ENCODE measurements at regions not wholly inside any gene's neighbourhood (a gene's known extent, or its start where the extent isn't known, plus 50 kb on each side); places are given as distances from the start of the nearest gene placed in this dataset.
"Not testable (repeated sequence)": the region's sequence is repeated elsewhere in the genome, so short reads cannot be mapped to it uniquely, and the experiment has no call there.

DNA sequence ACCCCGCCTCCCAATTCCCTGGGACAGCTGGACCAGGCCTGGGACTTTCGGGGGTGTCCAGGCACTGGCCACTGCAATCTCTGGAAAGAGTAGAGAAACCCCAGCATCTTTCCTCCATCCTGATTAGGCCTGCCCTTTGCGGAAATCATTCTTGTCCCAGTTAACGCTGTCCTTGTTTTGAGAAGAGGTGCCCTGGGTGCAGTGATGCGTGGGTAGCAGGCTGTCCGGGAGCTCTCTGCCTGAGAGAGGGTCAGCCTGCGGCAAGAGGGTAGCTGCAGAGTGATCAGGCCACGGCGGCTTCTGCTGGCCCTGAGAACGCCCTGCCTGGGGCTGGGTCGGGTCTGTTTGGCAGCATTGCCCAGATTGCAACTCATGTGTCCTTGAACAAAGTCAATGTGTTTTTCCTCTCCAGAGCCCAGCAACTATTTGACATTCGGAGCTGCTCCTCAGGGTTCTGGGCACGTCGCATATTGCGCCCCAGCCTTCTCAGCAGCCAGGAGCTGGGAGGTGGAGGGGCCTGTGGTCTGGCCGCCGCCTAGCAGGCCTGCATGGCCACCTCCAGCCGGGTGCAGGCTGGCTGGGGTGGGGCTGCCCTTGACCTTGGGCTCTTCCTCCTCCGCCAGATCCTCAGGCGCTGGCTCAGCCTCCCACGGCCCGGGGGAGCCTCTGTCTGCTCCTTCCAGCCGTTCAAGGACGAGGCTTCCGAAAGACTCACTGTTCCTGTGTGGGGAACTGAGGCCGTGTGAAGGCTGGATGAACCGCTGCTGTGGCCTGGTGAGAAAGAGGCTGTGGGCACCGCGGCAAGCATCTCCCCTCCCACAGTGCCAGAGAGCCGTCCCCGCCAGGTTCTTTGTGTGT is 150.1 kb upstream of the ZNF469 start:
- not testable (repeated sequence) for DNase-seq

DNA sequence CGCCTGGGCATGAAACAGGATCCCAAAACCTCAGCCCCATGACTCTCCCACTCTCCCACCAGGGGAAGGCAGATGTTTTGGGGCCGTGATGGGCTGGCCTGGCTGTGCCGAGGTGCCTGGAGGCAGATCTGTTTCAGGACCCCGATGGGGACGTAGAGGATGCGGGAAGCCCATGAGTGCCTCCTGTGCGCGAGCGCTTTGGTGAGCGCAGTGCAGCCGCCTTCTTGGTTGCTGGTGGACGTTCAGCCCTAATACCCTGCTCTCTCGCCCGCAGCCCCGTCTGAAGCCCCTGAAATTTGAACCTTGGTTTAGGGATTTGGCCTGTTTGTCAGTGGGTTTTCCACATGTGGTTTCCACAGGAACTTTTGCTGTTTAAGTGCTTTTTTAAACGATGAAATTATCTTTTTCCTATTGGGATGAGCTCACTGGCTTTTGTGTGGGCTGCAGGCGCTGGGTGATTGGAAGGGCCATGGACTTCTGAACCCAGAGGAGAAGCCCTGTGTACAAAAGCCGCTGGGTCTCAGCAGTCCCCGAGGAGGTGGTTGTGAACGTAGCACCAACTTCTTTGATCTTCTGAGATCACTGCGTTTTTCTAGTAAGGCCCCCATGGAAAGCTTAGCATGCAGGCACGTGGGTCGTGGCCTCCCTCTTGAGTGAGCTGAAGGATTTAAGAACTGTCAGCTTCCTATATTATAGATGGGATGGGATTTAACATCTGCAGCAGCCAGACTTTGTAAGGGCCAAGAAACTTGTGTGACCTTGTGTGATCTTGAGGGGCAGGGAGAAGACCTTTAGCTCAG is 148.9 kb upstream of the ZNF469 start:
- DNase-seq, result not testable (repeated sequence)

DNA sequence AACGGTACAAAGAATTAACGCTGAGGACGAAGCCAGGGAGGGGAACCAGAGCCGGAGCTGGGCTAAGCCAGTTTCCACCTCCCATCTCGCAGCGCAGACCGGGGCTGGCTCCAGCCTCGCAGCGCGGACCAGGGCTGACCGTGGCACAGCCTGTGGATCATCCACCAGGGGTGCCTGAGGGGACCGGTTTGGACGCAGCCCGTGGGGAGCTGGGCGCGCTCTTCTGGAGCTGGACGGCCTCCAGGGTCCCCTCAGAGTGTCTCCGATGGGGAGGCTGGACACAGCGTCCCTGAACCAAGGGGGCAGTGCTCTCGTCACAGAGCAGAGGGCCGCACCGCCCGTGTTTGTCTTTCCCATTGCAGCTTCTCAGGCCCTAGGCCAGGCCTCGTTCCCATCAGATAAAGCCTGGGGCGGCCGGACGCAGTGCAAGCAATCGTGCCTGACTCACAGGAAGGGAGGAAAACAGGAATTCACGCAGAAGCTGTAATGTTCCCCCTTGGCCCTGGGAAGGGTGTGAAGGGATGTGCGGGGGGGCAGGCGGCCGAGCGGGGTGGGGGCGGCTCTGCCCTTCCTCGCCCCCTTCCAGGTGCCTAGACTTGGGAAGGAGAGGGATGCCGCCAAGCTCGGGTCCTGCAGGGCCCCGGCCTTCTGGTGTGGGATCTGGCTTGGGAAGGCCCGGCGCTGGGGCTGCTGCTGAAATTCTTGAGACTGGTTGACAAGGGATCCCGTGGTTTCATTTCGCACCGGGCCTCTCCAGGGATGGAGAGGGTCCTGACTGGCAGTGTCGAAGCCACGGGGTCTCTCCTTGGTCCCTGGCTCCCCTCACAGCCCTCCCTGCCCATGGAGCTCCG is 148.1 kb upstream of the ZNF469 start:
- DNase-seq, result not testable (repeated sequence)

DNA sequence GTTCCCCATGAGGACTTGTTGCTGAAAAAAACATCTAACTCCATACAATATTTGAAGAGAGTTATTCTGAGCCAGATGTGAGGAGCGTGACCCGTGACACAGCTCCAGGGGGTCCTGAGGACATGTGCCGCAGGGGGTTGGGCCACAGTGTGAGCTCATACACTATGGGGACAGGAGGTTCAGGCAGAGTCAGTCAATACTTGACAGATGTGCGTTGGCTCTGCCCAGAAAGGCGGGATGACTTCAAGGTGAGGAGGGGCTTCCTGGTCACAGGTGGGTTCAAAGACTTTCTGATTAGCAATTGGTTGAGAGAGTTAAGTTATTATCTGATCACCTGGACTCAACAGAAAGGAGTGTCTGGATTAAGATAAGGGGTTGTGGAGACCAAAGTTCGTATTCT is 147.1 kb upstream of the ZNF469 start:
- DNase-seq, result not testable (repeated sequence)

DNA sequence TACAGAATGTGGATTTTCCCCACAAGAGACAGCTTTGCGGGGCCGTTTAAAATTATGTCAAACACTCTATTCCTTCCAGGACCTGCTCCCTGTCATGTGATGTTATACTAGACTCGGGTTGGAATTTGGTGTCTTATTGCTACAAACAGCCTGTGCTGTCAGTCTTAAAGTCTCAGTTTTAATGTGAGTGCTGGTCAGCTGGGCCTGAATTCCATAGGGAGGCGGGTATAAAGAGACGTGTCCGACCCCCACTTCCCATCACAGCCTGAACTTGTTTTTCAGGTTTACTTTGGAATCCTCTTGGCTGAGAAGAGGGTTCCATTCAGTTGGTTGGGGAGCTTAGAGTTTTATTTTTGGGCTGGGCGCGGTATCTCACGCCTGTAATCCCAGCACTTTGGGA is 146.5 kb upstream of the ZNF469 start:
- DNase-seq, result not testable (repeated sequence)

DNA sequence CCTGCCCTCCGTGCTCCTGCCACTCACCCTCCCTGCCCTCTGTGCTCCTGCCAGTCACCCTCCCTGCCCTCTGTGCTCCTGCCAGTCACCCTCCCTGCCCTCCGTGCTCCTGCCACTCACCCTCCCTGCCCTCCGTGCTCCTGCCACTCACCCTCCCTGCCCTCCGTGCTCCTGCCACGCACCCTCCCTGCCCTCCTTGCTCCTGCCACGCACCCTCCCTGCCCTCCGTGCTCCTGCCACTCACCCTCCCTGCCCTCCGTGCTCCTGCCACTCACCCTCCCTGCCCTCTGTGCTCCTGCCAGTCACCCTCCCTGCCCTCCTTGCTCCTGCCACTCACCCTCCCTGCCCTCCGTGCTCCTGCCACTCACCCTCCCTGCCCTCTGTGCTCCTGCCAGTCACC is 145.4 kb upstream of the ZNF469 start:
- not testable (repeated sequence) for DNase-seq

DNA sequence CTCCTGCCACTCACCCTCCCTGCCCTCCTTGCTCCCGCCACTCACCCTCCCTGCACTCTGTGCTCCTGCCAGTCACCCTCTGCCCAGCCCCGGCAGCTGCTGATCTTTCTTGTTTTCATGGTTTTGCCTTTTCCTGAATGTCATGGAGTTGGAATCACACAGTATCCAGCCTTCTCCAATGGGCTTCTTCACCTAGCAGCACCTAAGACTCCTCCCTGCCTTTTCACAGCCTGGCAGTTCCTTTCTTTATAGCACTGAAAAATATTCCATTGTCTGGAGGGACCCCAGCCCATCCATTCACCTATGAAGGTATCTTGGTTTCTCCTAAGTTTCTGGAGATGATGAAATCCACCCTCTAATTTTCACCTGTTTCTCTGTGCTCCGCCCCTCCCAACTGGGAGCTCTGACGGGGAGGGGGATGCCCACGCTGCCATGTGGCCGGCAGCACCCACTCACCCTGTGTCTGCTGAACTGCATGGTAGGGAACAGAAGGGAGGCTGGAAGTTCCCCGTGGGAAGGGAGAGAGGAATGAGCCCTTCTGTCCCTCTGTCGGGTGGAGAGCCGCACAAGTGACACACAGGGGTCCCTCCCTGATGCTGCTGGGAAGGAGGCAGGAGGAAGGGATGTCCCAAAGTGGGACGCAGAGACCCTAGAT is 144.9 kb upstream of the ZNF469 start:
- DNase-seq, result not testable (repeated sequence)

DNA sequence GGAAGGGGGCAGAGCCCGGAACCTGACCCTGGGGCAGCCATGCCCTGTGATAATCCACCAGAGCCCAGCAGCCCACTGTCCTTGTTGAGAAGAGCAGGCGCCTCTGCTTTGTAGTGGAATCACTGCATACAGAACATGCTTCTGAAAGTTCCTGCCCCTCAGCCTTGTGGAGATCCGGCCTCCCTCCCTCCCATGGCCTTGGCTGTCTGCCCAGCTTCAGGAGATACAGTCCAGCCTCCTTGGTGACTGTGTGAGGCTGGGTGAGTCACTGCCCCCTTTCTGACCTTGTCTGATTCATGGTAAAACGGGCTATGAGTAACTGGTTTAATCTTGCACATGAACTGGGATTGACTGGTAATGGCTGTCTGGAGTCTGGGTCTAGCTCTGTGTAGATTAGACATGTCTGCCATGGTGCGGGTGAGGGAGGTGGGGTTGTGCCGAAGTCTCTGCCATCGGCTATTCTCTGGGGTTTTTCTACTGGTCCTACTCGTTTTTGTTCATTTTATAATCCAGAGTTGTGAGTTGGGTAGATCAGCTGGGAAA is 144.0 kb upstream of the ZNF469 start:
- DNase-seq, result not testable (repeated sequence)

DNA sequence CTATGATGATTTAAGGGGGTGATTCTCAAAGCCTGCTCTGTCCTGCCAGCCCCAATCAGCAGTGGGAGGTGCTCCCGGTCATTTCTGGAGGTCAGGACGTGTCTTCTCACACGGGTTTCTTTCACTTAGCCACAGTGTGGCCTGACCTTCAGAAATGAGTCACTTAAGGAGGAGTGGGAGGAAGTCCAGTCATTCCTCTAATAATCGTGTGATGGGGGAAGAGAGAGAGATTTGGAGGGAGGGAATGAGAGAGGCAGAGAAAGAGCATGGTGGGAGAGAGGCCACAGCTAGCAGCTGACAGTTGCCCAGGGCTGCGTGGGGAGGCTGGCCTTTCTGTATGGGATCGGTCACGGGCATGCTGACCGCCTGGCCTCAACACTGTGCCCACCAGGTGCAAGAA is 142.6 kb upstream of the ZNF469 start:
- DNase-seq, result not testable (repeated sequence)

DNA sequence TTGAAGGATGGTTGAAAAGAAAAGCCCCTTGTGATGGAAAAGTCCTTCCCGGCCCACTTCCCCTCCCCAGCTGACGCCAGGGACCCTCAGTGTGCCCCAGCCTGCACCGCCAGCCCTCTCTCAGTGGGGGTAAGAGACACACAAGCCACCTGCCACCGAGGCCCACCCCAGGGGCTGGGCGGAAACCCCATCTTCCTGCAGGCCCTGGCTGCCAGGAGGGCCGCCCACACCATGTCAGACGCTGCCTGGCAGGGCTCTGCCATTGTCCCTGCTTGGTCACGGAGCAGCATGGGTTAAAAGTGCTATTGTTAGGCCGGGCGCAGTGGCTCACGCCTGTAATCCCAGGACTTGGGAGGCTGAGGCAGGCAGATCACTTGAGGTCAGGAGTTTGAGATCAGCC is 142.0 kb upstream of the ZNF469 start:
- DNase-seq, result not testable (repeated sequence)

DNA sequence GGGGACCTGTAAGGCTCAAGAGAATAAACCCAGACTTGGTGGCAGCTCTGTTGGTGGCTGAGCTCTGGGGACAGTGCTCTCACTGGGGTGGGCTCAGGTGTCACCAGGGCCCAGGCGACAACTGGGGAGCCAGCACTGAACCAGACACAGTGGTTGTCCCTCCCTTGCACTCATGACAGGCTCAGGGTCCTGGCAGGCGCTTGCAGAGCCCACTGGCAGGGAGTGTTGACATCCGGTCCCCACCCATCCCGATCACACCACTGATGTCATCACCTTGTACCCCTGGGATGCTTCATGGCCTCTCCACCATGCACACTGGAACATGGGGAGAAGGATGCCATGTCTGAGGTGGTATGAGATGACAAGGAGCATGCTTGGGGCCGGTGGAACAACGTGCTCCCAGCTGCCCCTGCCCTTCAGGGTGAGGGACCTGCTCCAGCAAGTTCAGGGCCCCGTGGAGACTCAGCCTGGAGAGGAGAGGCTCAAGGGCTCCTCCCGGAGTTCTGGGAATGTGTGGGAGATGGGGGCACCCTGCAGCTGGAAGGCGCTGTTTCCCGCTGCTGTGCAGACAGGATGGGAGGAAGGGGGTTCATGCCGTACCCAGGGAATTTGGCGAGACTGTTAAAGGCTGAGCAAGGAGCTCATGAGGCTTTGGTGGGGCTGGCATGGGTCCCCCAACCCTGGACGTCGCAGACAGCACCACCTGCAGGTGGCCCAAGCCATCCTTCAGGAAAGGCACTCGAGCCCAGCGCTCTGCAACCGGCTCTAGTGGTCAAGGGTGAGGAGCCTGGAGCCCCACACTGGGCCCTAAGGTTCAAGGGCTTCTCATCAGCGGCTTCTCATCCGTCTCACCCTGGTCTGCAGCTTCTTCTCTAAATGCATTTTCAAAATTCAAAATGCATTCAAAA is 141.1 kb upstream of the ZNF469 start:
- not testable (repeated sequence) for DNase-seq

DNA sequence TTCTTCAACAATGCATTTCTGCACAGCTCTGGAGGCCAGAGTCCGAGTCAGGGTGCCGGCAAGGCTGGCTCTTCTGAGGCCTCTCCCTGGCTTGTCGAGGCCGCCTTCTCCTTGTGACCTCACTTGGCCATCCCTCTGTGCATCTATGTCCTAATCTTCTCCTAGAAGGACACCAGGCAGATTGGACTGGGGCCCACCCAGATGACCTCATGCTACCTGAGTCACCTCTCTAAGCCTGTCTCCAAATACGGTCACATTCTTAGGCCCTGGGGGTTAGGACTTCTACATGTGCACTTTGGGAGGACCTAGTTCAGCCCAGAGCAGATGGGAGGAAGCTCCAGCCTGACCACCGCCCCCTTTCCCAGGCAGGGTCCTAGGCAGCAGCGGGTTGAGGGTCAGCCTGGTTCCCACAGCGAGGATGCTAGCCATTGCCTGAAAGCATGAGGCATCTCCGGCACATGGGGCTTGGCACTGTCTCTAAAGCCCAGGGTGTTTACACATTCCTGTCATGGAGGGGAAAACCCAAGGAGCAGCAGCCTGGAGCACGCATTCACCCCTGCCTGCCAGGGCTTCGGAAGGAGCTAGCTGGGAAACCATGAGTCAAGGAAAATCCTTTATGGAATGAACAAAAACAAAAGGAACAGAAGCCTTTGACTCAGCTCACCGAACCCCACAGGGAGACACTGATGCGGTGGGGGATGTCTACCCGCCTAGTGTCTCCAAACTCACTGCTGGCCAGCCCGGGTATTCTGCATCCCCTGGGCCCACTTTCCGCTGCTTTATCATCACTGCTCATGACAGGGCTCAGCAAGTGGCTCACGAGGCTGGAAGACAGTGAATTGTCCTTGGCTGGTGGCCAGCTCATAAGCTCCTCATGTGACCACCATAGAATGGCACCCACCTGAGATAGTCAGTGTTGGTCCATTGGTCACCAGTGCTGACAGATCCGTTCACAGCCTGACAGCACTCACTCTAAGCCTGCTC is 140.2 kb upstream of the ZNF469 start:
- DNase-seq, result not testable (repeated sequence)

DNA sequence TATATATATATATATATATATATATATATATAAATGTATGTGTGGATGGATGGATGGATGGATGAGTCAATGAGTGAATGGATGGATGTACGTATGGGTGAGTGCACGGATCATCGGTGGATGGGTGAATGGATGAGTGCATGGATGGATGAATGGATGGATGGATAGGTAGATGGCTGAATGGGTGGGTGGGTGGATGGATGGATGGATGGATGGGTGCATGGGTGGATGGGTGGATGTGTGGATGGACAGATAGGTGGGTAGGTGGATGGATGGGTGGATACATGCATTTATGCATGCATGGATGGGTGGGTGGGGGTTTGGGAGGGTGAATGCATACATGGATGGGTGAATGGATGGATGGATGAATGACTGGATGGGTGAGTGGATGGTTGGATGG is 138.8 kb upstream of the ZNF469 start:
- DNase-seq, result not testable (repeated sequence)

DNA sequence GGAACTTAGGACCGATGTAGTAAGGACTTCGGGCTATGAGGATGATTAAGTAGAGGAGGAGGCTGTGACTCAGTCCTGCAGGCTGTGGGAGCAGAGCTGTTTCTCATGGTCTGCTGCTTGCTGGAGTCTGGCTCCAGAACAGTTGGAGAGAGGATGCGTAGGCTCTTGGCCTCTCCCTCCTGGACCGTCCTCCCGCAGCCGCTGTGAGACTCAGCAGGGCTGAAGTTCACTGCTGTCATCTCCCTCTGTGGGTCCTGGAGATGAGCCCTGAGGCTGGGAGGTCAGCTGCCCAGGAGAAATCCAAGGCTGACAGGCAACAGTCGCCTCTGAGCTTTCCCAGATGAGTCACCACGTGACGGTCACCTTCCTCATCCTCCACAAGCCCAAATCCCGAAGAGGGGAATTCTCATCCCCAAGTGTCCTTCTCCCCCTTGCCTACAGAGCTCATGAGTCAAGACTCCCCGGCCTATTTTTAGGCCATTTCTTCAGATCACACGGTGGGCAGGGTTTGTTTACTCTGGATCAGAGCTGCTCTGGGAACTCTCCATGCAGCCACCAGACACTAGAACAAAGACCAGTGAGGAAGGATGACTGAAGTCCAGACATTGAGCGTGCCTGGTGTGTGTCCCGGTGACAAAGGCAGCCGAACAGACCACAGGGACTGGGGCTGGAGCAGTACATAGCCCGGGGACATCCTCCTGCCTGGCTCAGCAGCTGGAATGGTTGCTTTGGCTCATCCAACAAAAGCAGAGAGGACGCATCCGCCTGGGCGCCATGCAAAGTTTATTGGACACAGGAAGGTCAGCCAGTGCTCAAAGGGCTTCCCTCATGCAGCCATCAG is 137.3 kb upstream of the ZNF469 start:
- not testable (repeated sequence) for DNase-seq

DNA sequence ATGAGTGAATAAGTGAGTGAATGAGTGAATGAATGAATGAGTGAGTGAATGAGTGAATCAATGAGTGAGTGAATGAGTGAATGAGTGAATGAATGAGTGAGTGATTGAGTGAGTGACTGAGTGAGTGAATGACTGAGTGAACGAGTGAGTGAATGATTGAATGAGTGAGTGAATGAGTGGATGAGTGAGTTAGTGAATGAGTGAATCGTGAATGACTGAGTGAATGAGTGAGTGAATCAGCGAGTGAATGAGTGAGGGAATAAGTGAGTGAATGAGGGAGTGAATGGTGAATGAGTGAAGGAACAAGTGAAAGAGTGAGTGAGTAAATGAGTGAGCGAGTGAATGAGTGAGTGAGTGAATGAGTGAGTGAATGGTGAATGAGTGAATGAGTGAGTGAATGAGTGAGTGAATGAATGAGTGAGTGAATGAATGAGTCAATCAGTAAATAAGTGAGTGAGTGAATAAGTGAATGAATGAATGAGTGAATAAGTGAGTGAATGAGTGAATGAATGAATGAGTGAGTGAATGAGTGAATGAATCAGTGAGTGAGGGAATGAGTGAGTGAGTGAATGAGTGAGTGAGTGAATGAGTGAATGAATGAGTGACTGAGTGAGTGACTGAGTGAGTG is 135.7 kb upstream of the ZNF469 start:
- DNase-seq, result not testable (repeated sequence)

DNA sequence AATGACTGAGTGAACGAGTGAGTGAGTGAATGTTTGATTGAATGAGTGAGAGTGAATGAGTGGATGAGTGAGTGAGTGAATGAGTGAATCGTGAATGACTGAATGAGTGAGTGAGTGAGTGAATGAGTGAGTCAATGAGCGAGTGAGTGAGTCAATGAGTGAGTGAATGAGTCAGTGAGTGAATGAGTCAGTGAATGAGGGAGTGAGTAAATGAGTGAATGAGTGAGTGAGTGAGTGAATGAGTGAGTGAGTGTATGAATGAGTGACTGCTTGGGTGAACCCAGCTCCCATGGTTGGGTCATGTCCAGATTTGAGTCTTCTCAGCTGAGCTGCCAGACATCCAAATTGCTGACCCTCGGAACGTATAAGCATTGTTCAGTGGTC is 135.2 kb upstream of the ZNF469 start:
- not testable (repeated sequence) for DNase-seq

DNA sequence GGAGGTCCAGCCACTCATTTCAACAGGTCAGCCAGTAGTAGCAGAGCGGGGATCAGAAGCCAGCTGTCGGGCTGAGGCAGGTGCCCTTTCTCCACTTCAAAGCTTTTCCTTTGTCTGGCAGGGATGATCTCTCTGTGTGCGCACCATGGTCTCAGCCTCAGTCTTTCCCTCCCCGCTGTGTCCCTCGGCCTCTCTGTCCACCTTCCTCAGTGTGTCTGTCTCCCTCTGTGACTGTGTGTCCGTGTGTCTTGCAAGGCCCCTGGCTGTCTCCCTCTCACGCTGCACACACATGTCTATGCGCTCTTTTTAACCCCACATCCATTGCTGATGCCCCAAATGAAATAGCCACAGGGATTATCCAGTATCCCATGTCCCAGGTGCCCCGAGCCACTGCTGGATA is 134.0 kb upstream of the ZNF469 start:
- DNase-seq, result not testable (repeated sequence)

DNA sequence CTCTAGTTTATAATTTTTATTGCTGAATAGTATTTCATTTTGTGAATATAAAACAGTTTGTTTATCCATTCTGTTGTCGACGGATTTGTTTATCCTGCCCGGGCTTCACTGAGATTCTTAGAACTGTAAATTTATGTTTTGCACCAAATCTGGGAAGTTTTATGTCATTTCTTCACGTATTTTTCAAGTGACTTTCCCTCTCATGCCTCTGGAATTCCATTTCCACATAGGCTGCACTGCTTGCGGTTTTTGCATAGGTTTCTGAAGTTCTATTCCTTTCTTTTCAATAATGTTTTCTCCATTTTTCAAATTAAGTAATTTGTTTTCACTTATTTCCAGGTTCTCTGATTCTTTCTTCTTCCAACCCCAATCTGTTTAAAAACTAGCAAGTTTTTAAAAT is 132.4 kb upstream of the ZNF469 start:
- DNase-seq, result not testable (repeated sequence)
